ENCODE measurements at regions not wholly inside any gene's neighbourhood (a gene's known extent, or its start where the extent isn't known, plus 50 kb on each side); places are given as distances from the start of the nearest gene placed in this dataset.

DNA sequence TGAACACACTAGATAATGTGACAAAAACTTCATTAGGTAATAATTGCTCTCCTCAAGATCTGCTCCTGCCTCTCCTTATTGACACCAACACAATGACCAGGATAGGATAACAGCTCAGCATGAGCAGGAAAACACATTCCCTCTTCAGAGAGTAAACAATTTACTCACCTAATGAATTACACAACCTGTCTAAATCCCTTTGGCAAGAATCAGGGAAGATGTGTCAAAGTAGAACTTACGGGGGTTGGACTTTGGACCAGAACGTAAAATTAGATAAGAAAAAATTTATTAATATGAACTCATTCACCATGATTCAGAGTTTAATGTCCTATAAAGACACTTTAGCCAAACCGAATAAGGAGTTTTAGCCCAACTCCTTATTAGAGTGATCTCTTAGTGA, 512.2 kb downstream of the SATB2 start:
- H3K4me1 ChIP-seq (ENCODE audit: control insufficient read depth in 3 of 3, insufficient read depth in 2 of 3, low read depth in 1 of 3, low read length in 2 of 3): peaks cover 0 to 4% (median 3%) of the 10 kb centered on the region in 3 donors
- no peak overlapping the region for H3K4me3 ChIP-seq (ENCODE audit: low read depth in 1 of 3, low read length in 3 of 3)
- peak; percentile 8 to 72 for DNase-seq
- H3K9me3 ChIP-seq (ENCODE audit: control insufficient read depth in 2 of 2, insufficient read depth in 1 of 2, low read depth in 1 of 2, low read length in 1 of 2): no peaks in the 10 kb centered on the region
- 11 to 60% (median 39%) methylated on average over 3 of the region's 3 CpGs for WGBS, 3 donors
- no peaks in the 10 kb centered on the region for H3K36me3 ChIP-seq (ENCODE audit: control insufficient read depth in 3 of 3, insufficient read depth in 2 of 3, low read depth in 1 of 3, low read length in 3 of 3)
- no peaks in the 10 kb centered on the region for H3K27me3 ChIP-seq (ENCODE audit: control insufficient read depth in 3 of 3, insufficient read depth in 3 of 3, low read length in 3 of 3)
- no peak overlapping the region for H3K27ac ChIP-seq (ENCODE audit: low read depth in 1 of 3, low read length in 2 of 3)
- FAIRE-seq: no peak

DNA sequence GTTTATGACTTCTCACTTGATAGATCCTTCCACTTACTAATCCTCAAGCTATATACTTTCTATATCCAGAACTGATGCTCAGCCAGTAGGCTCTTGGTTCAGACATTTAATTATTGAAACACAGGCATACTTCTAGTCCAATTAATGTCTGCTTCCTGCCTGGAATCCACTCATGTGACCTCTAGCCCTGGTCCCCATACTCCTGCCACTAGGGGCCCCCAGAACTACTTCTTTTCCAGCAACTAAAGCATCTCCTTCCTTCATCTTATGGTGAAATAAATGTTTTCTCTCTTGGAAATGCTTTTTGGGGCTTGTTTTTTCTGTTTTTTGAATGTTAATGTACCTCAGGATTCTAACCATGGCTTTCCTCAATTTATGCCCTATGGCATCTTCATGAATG, 527.6 kb downstream of the SATB2 start:
- peak; percentile 24 for DNase-seq
- FAIRE-seq: no peak
- H3K36me3 ChIP-seq (ENCODE audit: control insufficient read depth in 3 of 3, insufficient read depth in 2 of 3, low read depth in 1 of 3, low read length in 3 of 3): no peaks in the 10 kb centered on the region
- H3K9me3 ChIP-seq (ENCODE audit: control insufficient read depth in 2 of 2, insufficient read depth in 1 of 2, low read depth in 1 of 2, low read length in 1 of 2): peaks cover 0 to 2% of the 10 kb centered on the region in 2 donors
- H3K27ac ChIP-seq (ENCODE audit: low read depth in 1 of 3, low read length in 2 of 3): no peak overlapping the region
- no peak overlapping the region for H3K4me3 ChIP-seq (ENCODE audit: low read depth in 1 of 3, low read length in 3 of 3)
- H3K27me3 ChIP-seq (ENCODE audit: control insufficient read depth in 3 of 3, insufficient read depth in 3 of 3, low read length in 3 of 3): no peaks in the 10 kb centered on the region
- H3K4me1 ChIP-seq (ENCODE audit: control insufficient read depth in 3 of 3, insufficient read depth in 2 of 3, low read depth in 1 of 3, low read length in 2 of 3): no peaks in the 10 kb centered on the region

DNA sequence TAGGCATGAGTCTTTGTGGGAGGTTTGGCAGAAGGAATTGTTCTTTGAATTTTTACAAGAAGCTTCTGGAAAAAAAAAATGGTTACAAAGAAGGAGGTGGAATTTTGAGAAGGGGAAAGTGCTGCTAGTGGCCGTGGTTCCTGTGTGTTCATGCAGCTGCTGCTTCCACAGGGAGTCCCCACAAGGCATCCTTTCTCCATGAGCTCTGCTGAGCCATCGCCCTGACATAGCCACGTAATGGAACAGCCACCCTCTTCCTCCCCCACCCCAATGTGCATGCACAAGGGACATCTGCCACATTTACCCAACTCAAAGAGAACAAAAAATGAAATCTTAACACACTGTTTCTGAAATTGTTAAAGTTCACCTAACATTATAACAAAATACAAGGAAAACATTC, 529.7 kb downstream of the SATB2 start:
- Histone ChIP-seq H3K4me3 (ENCODE audit: low read depth in 1 of 3, low read length in 3 of 3) (no peak overlapping the region), H3K9me3 (ENCODE audit: control insufficient read depth in 2 of 2, insufficient read depth in 1 of 2, low read depth in 1 of 2, low read length in 1 of 2) (no peaks in the 10 kb centered on the region), H3K27me3 (ENCODE audit: control insufficient read depth in 3 of 3, insufficient read depth in 3 of 3, low read length in 3 of 3) (no peaks in the 10 kb centered on the region), H3K27ac (ENCODE audit: low read depth in 1 of 3, low read length in 2 of 3) (no peak overlapping the region), H3K36me3 (ENCODE audit: control insufficient read depth in 3 of 3, insufficient read depth in 2 of 3, low read depth in 1 of 3, low read length in 3 of 3) (no peaks in the 10 kb centered on the region), H3K4me1 (ENCODE audit: control insufficient read depth in 3 of 3, insufficient read depth in 2 of 3, low read depth in 1 of 3, low read length in 2 of 3) (no peaks in the 10 kb centered on the region)
- no peak for DNase-seq
- WGBS, 3 donors: 55 to 69% (median 58%) methylated on average over 3 of the region's 3 CpGs
- no peak for FAIRE-seq

DNA sequence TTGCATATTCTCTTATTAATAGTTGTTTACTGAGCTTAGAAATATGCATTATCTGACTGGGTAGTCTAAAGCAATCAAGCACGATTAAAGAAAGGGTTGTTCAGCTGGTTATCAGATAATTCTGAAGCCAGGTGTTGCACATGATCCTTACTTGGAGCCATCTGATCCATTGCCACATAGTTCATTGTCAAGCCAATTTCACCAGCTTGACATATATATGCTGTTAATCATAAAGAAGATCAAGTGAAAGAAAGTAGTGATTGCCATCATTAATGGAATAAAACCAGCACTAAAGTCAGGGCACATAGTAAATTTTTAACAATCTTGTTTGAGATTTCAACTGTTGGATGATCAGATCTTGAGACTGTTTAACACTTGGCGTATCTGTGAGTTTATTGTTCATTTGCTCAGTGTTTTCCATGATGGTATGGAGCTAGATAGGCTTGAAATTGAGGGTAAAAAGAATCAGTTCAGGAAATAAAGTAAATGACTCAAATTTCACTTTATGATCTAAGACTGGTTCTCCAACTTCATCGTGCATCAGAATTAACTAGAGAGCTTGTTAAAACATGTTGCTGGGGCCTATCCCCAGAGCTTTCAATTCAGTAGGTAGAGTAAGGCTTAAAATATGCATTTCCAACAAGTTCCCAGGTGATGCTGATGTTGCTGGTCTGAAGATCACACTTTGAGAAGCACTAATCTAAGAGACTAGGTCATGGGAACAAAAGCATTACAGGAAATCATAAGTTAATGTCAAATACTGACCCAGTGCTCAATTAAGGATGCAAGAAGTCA, 539.6 kb downstream of the SATB2 start:
- no peak for FAIRE-seq
- Histone ChIP-seq H3K4me1 (ENCODE audit: control insufficient read depth in 3 of 3, insufficient read depth in 2 of 3, low read depth in 1 of 3, low read length in 2 of 3) (no peaks in the 10 kb centered on the region), H3K27me3 (ENCODE audit: control insufficient read depth in 3 of 3, insufficient read depth in 3 of 3, low read length in 3 of 3) (no peaks in the 10 kb centered on the region), H3K4me3 (ENCODE audit: low read depth in 1 of 3, low read length in 3 of 3) (no peak overlapping the region), H3K27ac (ENCODE audit: low read depth in 1 of 3, low read length in 2 of 3) (no peak overlapping the region), H3K9me3 (ENCODE audit: control insufficient read depth in 2 of 2, insufficient read depth in 1 of 2, low read depth in 1 of 2, low read length in 1 of 2) (no peaks in the 10 kb centered on the region), H3K36me3 (ENCODE audit: control insufficient read depth in 3 of 3, insufficient read depth in 2 of 3, low read depth in 1 of 3, low read length in 3 of 3) (no peaks in the 10 kb centered on the region)
- WGBS, 3 donors: 63 to 79% (median 63%) methylated on average over 3 of the region's 3 CpGs
- DNase-seq: no peak

DNA sequence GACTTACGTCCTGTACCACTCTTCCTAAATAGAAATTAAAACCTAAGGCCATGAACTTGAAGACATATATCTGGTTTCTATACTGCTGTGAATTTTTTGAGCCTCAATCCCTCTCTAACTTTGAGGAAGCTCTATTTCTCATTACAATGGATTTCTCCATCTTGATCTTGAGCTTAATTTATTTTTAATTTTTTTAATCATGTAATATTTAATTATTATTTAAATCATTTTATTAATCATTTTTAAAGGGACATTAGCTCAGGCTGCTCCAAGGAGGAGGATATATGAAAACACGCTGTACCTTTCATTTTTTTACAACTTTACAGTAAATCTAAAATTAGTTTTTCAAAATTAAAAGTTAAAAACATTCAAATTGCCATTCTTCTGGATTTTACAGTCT, 540.5 kb downstream of the SATB2 start:
- no peak overlapping the region for H3K4me3 ChIP-seq (ENCODE audit: low read depth in 1 of 3, low read length in 3 of 3)
- no peaks in the 10 kb centered on the region for H3K36me3 ChIP-seq (ENCODE audit: control insufficient read depth in 3 of 3, insufficient read depth in 2 of 3, low read depth in 1 of 3, low read length in 3 of 3)
- H3K27me3 ChIP-seq (ENCODE audit: control insufficient read depth in 3 of 3, insufficient read depth in 3 of 3, low read length in 3 of 3): no peaks in the 10 kb centered on the region
- no peak overlapping the region for H3K27ac ChIP-seq (ENCODE audit: low read depth in 1 of 3, low read length in 2 of 3)
- H3K4me1 ChIP-seq (ENCODE audit: control insufficient read depth in 3 of 3, insufficient read depth in 2 of 3, low read depth in 1 of 3, low read length in 2 of 3): no peaks in the 10 kb centered on the region
- FAIRE-seq: no peak
- H3K9me3 ChIP-seq (ENCODE audit: control insufficient read depth in 2 of 2, insufficient read depth in 1 of 2, low read depth in 1 of 2, low read length in 1 of 2): no peaks in the 10 kb centered on the region
- 72 to 83% (median 80%) methylated on average over 2 of the region's 2 CpGs for WGBS, 3 donors
- no peak for DNase-seq

DNA sequence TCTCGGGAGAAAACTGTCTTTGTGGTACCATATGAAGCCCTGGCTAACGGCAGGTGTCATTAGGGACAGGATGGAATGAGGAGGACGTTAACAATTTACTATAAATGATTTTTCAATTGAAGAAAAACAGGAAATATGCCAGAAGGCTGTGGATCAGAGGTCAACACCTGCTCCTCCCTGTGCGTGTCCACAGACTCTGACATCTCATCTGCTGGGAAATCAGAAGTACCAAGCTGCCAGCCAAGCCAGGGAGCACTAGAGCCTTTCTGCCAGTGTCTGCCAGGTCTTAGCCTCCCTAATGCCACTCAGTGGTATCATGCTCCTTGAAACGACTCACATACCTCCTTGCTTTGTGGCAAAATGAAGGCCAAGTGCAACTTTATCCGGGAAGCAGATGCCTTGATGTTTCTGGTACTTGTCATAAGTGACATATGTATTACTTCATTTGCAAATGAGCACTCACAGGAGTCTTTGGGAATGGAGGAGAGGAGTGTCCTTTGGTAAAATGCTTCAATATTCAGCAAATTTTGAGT, 541.1 kb downstream of the SATB2 start:
- H3K27ac ChIP-seq (ENCODE audit: low read depth in 1 of 3, low read length in 2 of 3): no peak overlapping the region
- no peaks in the 10 kb centered on the region for H3K9me3 ChIP-seq (ENCODE audit: control insufficient read depth in 2 of 2, insufficient read depth in 1 of 2, low read depth in 1 of 2, low read length in 1 of 2)
- no peaks in the 10 kb centered on the region for H3K36me3 ChIP-seq (ENCODE audit: control insufficient read depth in 3 of 3, insufficient read depth in 2 of 3, low read depth in 1 of 3, low read length in 3 of 3)
- FAIRE-seq (no peak), DNase-seq (peak in 1 of 2 donors; percentile 12)
- H3K4me1 ChIP-seq (ENCODE audit: control insufficient read depth in 3 of 3, insufficient read depth in 2 of 3, low read depth in 1 of 3, low read length in 2 of 3): no peaks in the 10 kb centered on the region
- H3K27me3 ChIP-seq (ENCODE audit: control insufficient read depth in 3 of 3, insufficient read depth in 3 of 3, low read length in 3 of 3): no peaks in the 10 kb centered on the region
- no peak overlapping the region for H3K4me3 ChIP-seq (ENCODE audit: low read depth in 1 of 3, low read length in 3 of 3)
- WGBS, 3 donors: 17 to 39% (median 24%) methylated on average over 6 of the region's 6 CpGs

DNA sequence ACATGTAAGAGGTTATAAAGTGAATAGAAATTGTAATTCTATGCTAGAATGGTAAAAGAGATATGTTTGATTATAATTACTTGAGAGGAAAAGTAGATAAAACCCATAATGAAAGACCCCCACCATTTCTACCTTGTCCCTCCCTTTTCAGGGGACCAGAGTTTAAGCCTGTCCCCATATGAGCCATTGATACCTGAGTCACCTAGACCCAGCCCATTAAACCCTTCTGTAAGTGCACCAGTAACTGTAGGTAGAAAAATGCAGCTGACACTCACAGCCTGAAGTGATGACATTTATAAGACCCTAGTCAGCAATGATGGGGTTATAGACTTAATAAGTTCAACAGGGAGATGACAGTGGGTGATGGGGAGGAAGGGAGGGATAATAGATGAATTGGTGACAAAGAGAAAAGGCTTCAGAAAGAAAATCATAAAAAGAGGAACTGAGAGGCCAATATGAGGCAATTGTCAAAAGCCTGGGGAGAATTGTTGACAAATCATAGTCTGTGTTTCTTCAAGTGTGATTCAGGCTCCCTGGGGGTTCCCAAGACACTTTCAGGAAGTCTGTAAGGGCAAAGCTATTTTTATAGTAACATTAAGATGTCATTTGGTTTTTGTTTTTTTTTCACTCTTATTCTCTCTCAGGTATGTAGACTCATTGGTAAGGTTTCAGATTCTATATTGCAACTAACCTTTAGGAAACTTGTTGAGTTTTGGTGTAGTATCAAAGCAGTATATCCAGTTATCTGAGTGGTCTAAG, 544.2 kb downstream of the SATB2 start:
- Histone ChIP-seq H3K9me3 (ENCODE audit: control insufficient read depth in 2 of 2, insufficient read depth in 1 of 2, low read depth in 1 of 2, low read length in 1 of 2) (no peaks in the 10 kb centered on the region), H3K27ac (ENCODE audit: low read depth in 1 of 3, low read length in 2 of 3) (no peak overlapping the region), H3K4me1 (ENCODE audit: control insufficient read depth in 3 of 3, insufficient read depth in 2 of 3, low read depth in 1 of 3, low read length in 2 of 3) (no peaks in the 10 kb centered on the region), H3K4me3 (ENCODE audit: low read depth in 1 of 3, low read length in 3 of 3) (no peak overlapping the region), H3K36me3 (ENCODE audit: control insufficient read depth in 3 of 3, insufficient read depth in 2 of 3, low read depth in 1 of 3, low read length in 3 of 3) (no peaks in the 10 kb centered on the region), H3K27me3 (ENCODE audit: control insufficient read depth in 3 of 3, insufficient read depth in 3 of 3, low read length in 3 of 3) (no peaks in the 10 kb centered on the region)
- DNase-seq (no peak), FAIRE-seq (no peak)

DNA sequence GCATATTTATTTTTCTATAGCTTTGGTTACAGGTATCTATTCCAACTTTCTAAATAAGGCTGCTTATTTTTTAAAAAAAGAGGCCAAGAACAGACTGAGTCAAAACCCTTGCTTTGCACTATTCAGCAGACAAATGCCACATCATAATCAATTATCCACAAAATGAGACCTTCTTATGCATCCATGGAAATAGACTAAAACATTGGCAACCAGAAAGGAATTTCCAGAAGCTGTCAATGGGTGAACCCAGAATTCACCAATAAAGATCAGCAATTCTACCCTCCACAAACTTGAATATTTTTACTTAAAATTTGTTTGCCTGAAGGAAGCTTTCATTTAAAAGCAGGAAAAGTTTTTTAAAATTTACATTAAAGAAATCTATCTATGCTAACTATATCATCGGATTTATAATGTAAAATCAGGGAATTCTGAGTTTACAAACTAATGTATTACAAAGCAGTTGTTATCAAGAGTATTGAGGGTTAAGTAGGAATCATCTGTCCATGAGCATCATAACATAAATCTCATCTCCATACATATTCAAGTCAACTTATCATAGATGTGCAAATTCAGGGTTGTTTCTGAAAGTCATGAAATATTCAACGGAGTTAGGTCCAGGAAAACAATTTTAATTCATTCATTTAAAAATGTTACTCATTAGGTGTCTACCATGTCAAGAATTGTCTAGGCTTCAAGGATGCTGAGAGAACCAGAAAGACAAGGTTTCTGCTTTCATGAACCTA, 548.0 kb downstream of the SATB2 start:
- no peak for DNase-seq
- H3K9me3 ChIP-seq (ENCODE audit: control insufficient read depth in 2 of 2, insufficient read depth in 1 of 2, low read depth in 1 of 2, low read length in 1 of 2): no peaks in the 10 kb centered on the region
- H3K36me3 ChIP-seq (ENCODE audit: control insufficient read depth in 3 of 3, insufficient read depth in 2 of 3, low read depth in 1 of 3, low read length in 3 of 3): no peaks in the 10 kb centered on the region
- no peak overlapping the region for H3K27ac ChIP-seq (ENCODE audit: low read depth in 1 of 3, low read length in 2 of 3)
- WGBS, 3 donors: 80 to 94% (median 84%) methylated on average over 2 of the region's 2 CpGs
- H3K27me3 ChIP-seq (ENCODE audit: control insufficient read depth in 3 of 3, insufficient read depth in 3 of 3, low read length in 3 of 3): no peaks in the 10 kb centered on the region
- no peak overlapping the region for H3K4me3 ChIP-seq (ENCODE audit: low read depth in 1 of 3, low read length in 3 of 3)
- FAIRE-seq: no peak
- H3K4me1 ChIP-seq (ENCODE audit: control insufficient read depth in 3 of 3, insufficient read depth in 2 of 3, low read depth in 1 of 3, low read length in 2 of 3): no peaks in the 10 kb centered on the region

Measured in small intestine (tissue), 7 donors.